Putamen (tissue), 1 donor: ENCODE measurements at regions not wholly inside any gene's neighbourhood (a gene's known extent, or its start where the extent isn't known, plus 50 kb on each side); places are given as distances from the start of the nearest gene placed in this dataset.

ENCODE experiments used
- DNase-seq: peaks from one replicate; pipeline ENCODE4 v3.0.0-alpha.2; 2016; ENCODE audit warnings: low spot score

DNA sequence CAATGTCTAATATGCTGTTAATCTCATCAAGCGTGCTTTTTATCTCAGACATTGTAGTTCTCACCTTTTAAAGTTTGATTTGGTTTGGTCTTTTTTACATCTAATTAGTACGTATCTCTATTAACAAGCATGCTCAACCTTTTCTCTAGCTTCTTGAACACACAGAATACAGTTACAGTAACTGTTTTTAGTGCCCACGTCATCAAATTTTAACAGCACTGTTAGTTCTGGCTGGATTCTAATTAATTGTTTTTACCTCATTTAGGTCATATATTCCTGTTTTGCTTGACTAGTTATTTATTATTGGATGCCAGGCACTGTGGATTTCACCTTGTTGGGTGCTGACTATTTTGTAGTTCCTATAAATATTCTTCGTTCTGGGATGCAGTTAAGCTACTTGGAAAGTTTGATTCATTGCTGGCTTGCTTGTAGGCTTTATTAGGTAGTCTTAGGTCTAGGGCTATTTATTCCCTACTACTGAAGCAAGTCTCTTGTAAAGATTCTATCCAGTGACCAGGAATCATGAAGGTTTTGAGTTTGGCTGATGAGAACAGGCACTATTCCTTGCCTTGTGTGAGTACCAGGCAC is 263.0 kb downstream of the ETAA1 start:
- DNase-seq: no peak

DNA sequence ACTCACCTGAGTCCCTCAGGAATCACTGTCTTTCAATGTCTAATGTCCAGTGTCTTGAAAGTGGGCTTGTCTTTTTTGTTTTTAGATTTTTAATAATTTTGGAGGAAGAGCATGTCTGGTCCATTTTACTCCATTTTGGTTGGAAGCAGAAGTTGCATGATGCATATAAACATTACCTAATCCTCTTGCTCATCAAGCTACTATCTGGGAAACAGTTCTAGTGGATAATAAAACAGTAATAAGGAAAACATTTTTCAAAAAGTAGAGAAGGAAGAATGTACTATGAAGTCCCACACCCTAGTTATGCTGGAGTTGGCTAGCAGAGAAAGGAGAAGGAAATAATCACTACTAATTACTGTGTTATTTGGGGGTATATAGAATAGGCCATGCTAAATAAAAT is 263.7 kb downstream of the ETAA1 start:
- DNase-seq: no peak

DNA sequence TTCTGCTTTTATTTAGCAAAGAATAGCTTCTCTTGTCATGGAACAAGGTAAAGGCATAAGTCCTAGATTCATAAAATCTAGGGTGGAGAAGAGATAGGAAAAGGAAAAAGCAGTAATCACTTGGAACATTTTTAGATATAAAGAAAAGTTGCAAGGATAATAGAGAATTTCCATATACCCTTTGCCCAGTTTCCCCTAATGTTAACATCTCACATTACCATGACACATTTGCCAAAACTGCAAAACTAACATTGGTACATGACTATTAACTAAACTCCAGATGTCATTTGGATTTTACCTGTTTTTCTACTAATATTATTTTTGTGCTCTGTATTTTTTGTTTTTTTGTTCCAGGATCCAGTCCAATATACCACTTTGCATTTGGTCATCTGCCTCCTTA is 265.1 kb downstream of the ETAA1 start:
- DNase-seq: no peak

DNA sequence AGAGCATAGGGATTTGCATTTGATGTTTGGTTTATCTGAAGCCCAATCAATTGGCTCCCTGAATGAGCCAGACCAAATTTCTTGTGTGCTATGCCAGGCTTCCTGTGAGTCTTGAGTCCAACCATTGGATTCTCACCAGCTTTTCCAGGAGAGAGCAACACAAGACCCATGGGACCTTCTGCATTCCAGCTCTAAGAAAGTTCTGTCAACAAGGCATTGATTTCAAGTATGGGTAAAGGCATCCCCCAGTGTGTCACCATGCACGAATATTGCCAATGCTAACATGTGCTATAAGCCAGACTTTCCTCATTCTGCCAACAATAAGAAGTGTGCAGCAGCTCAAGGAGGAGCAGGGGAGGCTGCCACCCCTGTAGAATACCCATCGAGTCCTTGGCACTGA is 266.6 kb downstream of the ETAA1 start:
- DNase-seq: no peak

DNA sequence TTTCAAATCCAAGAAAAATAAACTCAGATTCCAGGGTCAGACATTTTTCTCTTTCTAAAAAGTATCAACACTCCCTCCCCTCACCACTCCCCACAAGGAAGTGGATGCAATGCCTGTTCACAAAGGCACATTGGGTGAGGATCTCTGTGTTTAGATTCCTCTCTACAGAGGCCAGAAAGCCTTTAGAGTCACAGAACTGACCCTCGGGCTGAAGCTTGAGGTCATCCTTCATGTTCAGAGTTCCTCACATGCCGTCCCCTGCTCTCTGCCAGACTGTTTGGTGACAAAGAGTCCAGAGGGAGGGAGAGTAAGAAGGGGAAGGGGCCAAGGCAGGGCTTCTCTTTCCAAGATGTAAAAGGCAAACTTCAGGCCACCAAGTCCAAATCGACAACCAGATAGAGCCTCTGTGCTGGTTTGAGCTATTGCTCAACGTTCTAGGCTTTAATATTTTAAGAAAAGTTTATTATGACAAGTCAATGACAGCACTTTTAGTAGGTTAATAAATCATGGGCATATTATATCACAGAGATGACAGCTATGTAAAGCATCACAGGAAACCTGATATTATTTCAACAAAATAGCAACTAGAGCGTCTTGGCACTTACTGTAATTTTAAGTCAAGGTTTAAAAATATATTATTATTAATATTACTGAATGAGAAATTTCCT is 269.4 kb downstream of the ETAA1 start:
- DNase-seq: no peak

DNA sequence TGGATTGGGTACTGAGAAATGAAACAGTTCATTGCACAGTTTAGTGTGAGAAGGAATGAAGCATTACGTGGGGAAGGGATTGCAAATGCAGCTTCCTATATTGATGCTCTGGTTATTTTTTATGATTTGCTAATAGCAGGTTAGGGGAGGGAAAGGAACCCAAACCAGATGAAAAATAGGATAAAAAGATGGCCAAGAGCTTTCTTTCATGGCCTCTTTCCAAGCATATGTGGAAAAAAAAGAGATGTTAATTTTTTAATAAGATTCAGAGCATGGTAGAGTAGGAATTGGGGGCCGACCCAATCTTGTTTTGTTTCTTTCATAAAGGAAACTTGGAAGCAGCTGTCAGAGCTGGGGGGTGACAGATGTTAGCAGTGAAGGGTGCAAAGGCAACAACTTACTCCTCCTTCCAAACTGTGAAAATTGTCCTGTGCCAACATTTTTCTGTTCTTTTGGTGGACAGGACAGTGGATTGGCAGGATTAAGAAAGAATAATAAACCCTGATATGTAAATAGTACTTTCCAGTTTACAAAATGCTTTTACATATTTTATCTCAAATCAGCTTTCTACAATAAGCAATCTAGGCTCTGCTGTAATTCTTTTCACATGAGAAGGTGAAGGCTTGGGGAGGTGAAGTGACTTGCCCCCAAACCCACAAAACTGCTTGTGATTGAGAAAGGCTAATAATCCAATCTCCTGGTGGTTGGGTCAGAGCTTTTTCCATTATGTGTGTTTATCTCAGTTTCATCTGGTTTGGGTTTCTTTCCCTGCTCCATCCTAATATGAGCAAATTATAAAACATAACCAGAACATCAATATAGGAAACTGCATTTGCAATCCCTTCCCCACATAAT is 270.1 kb downstream of the ETAA1 start:
- DNase-seq: no peak

DNA sequence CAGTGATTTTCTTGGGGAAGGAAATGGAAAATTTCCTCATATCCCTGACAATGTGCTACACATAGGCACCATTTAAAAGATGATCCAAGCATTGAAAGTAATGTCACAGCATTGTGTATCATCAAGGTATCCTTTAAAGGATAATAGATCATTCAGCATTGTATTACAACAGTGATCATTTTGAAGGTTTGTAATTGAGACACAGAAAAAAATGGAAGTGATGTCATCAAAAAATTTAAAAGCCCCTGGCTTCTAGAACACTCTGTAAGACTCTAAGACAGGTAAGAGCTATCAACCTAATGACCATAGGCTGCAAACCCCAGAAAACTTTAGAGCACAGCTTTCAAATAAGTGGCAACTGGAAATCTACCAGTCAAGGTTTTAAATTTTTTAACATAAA is 271.4 kb downstream of the ETAA1 start:
- DNase-seq: no peak

DNA sequence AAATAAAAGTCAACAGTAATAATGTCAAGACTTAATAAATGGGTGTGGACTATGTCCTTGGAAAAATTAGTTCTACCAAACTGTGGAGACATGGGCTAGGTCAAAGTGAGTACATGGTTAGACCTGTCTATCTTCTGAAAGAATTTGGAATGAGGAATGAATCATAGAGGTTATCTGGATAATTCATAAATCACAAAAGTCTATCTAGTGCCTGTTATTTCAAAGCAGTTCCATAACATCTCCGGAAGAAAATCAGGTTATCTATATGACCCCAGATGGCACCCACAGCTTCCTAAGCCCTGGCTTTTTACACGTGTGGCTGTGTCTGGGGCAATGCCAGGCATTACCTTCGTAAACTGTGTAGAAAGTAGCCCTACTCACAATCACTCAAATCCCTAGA is 272.0 kb downstream of the ETAA1 start:
- DNase-seq: no peak

DNA sequence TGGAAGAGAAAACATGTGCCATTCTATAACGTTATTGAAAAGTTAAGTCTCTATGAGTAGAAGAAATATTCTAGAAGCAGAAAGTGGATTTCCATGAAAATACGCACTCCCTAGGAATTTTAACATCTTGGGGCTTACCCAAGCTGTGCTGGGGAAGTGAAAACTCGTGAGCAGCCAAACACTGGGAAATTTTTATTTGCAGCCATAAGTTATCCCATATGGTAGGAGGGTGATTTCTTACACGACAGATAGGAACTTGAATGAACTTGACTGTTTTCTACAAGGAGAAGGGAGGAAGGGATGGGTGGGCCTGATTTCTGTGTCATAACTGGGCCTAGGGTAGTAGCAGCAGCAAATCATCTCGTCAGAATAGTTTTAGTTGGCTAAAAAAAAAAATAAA is 272.6 kb downstream of the ETAA1 start:
- no peak for DNase-seq

DNA sequence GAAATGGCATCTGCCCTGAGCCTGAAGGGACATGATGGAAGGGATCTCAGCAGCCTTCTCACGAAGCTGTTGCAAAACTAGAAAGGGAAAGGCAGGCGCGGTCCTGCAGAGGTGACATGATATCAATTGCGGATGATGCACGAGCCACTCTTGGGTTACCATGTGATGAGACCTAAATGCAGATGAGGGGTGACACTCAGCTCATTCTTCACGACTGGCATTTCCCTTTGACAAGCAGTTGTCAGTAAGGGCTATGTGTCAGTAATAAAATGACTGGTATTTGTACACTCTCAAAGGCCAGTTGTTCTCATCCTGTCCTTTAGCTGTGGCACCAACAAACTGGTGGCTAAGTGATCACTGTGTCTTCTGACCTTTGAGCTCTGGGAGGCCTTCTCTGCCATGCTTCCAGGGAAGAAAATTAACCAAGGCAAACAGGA is 273.6 kb downstream of the ETAA1 start:
- DNase-seq: no peak

DNA sequence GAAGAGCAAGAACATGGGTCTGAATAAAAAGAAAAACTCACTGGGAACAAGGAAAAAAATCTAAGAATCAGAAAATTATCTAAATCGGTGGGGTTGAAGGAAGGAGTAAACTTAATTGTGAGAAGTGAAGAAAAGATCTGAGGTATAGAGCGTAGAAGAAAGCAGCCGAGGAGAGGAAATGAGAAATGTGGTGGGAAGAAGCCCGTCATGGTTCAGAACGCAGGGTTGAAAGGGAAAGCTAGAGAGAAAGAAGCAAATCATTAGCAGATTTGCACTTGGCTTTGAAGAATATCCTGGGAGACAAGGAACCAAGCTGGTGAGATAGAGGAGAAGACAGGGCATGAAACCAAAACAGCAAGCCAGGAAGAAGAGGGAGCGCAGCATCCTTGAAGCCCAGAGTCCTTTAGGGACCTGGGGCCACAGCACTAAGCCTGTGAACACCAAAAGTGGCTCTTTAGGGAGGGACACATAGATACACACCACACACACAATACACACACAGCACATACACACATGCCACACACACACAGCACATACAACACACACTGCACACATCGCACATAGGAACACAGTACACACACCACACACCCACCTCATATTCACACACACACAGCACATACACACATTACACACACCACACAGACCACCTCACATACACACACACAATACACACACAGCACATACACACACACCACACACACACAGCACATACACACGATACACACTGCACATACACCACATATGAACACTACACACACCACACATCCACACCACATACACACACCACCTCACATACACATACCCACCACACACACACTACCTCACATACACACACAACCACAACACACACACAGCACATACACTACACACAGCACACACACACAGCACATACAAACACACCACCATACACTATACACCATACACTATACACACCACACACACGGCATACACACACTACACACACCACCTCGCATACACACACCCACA is 274.6 kb downstream of the ETAA1 start:
- DNase-seq: no peak

DNA sequence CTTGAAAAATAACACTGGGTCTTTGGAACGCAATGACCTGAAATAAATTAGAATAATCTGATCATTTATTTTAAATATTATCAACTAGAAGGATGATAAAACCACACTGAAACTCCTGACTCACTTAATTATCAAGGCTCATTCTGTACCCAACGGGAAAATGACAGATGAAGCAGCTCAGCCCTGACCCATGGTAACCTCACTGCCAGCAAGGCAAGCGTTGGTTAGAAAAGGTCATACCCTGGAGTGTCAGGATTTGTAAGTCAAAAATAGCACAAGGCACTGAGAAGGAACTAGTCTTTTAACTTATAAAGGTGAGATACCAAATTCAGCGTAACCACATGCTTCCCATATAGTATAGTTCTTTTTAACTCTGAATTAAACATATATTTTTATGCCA is 277.5 kb downstream of the ETAA1 start:
- no peak for DNase-seq

DNA sequence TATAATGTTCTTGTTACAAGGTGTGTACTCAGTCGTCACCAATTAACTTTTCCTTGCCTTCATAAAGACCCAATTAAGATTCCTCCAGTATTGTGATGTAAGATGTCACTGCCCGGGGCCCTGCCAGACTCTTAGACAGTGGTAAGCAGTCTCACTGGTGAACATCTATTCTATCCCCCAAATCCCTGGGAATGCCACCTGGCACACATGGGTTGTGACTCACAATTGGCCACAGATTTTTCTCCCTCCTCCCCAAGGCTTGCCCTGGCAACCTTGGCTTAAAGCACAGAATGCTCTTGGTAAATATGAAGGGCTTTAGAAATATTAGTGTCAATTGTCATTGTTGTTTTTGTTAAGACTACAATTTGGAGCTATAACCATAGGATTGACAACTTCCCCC is 287.9 kb downstream of the ETAA1 start:
- no peak for DNase-seq

DNA sequence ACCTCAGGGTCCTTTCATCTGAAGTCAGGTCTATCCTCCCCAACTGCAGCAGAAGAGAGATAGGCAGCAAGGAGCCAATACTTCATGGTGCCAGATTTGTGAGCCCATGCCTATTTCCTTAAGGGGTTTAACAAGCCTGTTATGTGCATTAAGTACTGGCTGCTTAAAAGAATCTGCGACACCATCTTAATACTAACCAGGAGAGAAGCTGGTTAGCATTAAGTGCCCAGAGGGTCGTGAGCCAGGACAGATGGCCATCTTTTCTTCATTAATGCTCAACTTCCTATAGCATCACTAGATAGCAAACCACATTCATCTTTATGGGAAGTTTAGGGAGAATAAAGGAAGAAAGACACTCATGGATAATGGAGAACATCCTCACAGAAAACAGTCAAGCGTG is 289.1 kb downstream of the ETAA1 start:
- DNase-seq: no peak

DNA sequence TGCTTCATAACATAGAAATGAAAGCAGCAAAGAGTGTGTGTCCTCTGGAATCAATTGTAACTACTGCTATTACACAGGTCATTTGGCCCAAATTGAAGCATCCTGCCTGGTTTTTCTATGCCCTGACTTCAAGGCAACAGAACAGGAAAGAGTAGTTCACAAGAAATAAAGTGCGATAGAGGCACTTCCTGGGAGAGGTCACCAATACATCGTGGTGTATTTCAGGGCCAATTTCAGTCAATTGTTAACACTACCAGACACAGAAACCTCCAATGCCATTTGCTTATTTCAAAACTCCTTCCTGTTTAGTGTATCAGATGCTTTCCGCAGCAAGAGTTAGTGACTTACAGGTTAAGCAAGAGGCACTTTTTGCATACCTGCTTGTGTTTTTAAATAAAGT is 292.1 kb downstream of the ETAA1 start:
- no peak for DNase-seq

DNA sequence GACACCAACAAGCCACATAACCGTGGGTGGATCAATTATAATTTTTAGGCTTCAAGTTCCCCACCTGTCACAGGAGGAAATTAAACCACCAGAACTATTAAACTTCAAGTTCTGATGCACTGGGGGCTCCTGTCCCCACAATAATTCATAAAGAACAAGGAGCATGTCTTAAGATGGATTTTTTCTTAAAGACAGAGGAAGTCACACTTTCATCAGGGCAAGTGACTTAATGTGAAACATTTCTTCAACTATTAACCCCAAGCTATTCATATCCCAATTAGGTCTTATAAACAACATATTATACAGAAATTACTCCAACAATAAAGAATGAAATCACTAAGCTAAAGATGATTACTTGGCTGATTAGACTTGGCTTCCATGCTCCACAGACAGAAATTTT is 292.5 kb downstream of the ETAA1 start:
- DNase-seq: no peak

DNA sequence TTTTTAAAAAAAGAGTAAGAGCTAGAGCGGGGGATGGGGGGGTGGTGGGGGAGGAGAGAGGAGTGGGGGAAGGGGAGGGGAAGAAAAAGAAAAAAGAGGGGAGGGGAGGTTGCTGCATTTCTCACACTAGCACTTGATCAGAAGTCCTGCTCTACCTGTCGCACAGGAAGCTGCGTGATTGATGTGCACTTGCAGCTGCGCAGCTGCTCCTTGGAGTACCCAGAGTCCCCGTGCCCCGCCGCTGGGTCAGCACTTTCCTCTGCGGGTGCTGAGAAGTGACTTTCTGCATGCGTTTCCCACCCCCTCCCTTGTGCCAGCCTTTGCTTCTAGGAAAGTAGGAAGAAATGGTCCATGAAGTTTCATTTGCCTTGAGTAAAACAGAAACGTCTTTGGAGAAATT is 297.3 kb downstream of the ETAA1 start:
- DNase-seq: no peak

DNA sequence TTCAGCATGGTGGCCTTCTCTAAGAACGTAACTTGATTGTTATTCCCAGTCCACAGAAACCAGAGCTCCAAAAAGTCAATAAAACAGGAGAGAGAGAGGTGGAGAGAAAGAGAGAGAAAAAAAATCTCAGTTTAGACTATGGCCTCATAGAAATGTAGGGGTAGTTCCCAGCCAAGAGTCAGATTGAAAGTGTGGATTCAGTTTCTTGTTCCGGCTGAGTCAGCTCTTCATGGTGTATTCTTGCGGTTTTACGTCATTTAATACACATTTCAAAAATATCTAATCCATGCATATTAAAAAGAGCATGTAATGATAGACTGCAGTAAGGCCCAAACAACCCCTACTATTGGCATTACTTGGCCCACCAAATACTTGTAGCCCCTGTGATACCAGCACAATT is 303.9 kb downstream of the ETAA1 start:
- DNase-seq: no peak

DNA sequence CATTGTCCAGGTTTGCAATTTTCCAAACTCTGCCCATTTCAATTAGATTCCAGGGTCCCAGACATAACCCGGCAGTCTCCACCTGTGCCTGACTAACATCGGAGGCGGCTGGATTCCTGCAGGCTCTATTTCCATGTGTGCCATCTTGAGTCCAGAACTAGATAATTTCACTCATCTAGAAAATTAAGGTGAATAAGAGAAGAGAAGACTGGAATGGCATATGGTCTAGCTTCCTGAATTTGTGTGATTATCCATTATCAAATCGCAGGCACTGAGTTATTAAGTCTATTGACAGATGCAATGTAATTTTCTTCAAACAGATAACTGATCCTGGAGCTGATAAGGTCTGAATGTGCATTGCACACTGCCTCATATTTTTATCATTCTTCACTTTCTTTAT is 305.2 kb downstream of the ETAA1 start:
- no peak for DNase-seq

DNA sequence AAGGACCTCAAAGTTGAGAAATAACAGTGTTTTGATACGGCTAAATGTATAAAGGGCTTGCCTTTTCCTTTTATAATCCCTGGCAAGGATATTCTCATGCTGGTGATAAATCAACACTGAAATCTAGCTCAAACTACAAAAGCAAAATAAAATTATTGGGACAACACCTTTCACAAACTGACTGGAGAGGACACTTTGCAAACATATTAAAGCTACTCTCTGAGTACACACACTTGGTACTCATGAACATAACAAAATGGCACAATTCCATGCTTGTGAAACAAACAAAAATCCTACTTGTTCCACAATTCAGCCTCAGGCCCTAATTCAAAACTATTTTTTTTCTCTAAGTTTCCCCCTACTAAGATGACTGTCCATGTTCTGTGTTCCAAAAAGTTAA is 305.8 kb downstream of the ETAA1 start:
- DNase-seq: no peak

DNA sequence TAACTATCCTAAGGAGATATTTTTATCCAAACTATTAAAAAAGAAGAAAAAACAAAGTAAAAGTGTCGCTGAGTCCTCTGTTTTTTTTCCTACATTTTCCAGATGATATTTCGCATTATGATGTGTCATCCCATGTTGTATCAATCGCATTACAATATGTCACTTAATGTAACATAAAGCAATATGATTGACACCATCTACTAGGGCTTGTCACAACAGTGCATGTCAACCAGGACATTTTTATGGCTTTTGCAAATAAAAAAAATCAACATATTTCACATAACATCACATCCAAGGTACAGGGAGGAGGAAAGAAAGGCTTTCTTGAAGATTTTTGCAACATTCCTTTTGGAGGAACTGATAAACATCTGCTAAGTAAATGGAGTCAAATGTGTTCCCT is 308.9 kb downstream of the ETAA1 start:
- no peak for DNase-seq

DNA sequence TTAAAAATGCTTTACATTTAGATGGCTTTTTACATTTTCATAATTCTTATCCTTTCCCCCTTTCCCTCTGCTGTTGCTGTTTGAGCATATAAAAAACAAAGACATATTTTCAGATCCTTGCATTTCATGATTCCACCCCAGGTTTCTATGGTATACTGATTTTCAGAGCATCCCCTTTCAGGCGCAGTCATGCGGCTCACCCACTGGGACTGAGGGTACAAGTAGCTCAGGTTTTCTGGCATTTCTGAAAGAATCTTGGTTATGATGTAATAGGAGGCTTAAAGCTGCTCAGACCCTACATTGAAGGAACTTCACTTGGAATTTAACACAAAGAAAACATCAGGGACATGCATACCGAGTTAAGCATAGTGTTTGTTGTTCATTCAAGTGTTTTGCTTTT is 310.8 kb downstream of the ETAA1 start:
- DNase-seq: no peak
